ENCODE measurements at regions not wholly inside any gene's neighbourhood (a gene's known extent, or its start where the extent isn't known, plus 50 kb on each side); places are given as distances from the start of the nearest gene placed in this dataset.

DNA sequence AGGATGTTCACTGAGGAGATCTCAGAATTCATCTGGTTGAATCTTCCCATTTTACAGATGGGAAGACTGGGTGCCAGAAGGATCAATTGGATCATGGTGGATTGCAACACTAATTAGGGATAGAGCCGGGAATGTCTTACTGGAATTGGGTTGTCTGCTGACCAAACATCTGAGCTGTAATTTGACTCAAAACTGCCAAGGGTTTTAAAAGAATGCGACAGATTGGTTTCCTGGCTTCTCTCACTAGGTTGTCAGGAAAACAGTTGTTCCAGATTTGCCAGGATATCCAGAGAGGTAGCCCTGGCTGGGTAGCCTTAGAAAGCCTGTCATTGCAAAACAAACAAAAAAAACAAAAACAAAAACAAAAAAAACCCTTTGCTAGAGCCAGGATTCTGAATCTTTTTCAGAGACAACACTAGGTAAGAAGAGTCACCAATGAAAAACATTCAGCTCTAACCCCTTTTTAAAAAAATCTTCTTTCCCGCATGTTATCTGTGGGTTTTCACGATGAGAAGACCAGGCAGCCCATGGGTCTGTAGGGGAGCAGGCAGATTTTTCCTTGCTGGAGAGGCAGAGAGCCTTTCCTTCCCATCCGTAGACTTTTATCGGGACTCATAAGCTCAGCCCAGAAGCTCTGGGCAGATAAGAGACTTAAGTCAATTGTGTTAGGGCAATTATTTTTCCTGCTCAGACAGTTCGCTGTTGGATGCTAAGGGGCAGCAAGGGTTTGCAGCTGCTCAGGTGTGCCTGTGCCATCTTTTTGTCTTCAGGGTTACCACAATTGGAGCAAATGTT, 418.9 kb downstream of the PRDM2 start:
- no peaks in the 10 kb centered on the region for H3K27me3 ChIP-seq
- no peaks in the 10 kb centered on the region for H3K36me3 ChIP-seq
- no peak for DNase-seq
- no peak overlapping the region for H3K4me3 ChIP-seq
- no peaks in the 10 kb centered on the region for H3K9me3 ChIP-seq

DNA sequence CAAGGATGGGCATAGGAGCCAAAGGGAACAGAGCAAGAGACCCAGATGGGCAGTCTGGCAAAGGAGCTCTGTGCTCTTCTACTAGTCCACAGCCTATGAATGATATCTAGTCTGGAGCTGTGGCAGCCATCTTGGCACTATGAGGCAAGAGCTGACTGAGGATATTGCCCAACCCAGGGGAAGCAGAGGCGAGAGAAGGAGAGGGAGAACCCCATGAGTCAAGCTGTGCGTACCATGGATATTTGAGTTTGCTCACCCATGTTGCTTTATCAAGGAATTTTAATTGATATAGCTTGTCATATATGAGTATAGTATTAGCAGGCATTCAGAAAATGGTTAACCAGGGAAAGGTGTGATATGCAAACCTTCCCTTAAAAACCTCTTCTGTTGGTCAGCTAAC, 420.9 kb downstream of the PRDM2 start:
- H3K36me3 ChIP-seq: no peaks in the 10 kb centered on the region
- no peak for DNase-seq
- H3K4me3 ChIP-seq: no peak overlapping the region
- H3K27me3 ChIP-seq: no peaks in the 10 kb centered on the region
- H3K9me3 ChIP-seq: no peaks in the 10 kb centered on the region

DNA sequence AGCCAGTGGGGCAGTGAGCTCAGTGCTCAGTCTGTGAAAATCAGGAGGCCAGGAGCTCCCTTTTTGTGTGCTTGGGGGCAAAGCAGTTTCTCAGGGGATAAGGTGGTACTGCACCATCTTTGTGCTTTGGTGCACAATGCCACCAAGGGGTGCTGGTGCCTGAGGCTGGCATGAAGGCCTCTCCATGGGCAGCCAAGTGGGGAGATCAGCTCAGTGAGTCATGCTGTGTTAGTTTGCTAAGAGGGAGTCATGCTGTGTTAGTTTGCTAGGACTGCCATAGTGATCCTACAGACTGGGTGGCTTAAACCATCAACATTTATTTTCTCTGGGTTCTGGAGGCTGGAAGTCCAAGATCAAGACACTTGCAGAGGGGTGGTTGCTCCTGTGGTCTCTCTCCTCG, 428.1 kb downstream of the PRDM2 start:
- H3K9me3 ChIP-seq: peaks cover 3% of the 10 kb centered on the region; the same call in 1 of the 2 replicates
- no peaks in the 10 kb centered on the region for H3K27me3 ChIP-seq
- DNase-seq: peak; percentile 50
- H3K36me3 ChIP-seq: no peaks in the 10 kb centered on the region
- no peak overlapping the region for H3K4me3 ChIP-seq

DNA sequence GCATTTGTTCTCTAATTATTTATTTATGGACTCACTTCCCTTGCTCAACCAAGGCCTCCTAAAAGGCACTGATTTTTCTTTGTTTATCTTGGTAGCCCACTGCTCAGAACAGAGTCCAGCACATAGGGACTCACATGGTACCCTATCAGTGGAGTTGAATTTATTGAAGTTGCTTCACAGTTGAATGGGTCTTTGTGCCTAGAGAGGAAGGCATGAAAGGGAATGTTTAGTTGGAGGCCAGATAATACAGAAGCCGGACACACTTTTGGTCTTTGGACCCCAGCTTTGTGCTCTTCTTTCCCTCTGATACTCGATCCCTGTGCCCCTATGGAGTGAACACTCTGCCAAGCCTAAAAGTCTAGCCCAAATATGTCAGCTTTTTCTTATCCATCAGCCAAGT, 429.0 kb downstream of the PRDM2 start:
- DNase-seq: no peak
- Histone ChIP-seq H3K9me3 (peaks cover 3% of the 10 kb centered on the region; the same call in 1 of the 2 replicates), H3K4me3 (no peak overlapping the region), H3K27me3 (no peaks in the 10 kb centered on the region), H3K36me3 (no peaks in the 10 kb centered on the region)

DNA sequence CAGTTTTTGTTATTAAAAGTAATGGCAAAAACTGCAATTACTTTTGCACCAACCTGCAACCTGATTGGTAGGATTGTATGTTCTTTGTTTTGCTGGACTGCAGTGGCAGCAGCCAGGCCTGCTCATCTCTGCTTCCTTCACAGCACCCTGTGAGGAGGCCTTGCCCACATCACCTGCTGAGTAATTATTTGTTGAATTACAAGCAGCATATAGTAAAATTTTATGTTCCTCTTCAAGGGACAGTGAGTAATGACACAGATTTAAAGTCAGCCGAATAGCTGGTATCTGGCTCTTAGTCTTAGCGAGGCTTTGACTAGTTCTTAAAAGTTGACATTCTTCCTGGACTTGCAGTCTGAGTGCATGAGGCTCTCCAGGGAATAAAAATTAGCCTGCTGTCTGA, 435.1 kb downstream of the PRDM2 start:
- Histone ChIP-seq H3K36me3 (no peaks in the 10 kb centered on the region), H3K9me3 (no peaks in the 10 kb centered on the region), H3K4me3 (no peak overlapping the region), H3K27me3 (no peaks in the 10 kb centered on the region)
- DNase-seq: no peak

DNA sequence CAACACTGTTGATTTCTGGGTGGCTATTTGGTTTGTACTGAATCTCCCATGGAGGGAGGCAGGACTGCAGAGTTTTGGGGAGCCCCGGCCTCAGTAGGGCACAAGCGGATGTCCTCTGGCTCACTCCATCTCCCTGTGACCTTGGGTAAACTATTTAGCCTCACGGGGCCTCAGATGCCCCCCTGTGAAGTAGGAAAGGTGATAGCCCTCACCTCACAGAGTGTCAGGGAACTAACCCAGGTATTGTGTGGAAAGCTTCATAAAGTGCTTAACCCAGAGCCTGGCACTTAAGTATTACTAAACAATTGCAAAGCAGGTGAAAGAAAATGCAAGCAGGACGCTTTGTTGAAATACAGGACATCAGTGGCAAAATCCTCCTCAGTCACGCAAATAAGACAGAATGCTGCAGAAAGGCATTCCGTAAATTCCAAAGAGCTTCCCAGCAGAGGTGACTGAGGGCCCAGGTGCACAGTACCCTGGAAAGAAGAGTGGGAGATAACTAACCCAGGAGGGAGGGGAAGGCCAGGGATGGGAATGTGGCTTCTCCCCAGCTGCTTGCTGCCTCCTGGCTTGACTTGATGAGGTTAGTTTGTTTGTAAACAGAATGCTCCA, 436.3 kb downstream of the PRDM2 start:
- Histone ChIP-seq H3K4me3 (no peak overlapping the region), H3K36me3 (no peaks in the 10 kb centered on the region), H3K27me3 (no peaks in the 10 kb centered on the region), H3K9me3 (no peaks in the 10 kb centered on the region)
- DNase-seq: no peak

DNA sequence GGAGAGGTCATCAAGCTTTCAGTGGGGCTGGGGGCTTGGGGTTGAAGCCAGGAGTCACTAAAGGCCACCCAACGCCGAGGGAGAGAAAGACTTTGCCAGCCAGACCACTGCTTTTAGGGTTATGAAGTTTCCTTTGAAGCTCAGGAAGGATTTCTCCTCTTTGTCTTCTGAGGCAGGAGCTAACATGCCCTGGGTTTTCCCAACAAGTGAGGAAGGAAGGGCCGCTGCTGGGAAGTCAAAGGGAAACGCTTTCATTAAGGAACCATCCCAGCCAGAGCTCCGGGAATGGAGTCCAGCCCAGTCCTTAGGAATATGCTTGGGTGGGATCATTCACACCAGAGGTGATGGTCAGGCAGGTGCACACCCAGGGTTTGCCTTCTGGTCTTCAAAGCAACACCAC, 436.9 kb downstream of the PRDM2 start:
- Histone ChIP-seq H3K36me3 (no peaks in the 10 kb centered on the region), H3K9me3 (no peaks in the 10 kb centered on the region), H3K27me3 (no peaks in the 10 kb centered on the region), H3K4me3 (no peak overlapping the region)
- DNase-seq: no peak

DNA sequence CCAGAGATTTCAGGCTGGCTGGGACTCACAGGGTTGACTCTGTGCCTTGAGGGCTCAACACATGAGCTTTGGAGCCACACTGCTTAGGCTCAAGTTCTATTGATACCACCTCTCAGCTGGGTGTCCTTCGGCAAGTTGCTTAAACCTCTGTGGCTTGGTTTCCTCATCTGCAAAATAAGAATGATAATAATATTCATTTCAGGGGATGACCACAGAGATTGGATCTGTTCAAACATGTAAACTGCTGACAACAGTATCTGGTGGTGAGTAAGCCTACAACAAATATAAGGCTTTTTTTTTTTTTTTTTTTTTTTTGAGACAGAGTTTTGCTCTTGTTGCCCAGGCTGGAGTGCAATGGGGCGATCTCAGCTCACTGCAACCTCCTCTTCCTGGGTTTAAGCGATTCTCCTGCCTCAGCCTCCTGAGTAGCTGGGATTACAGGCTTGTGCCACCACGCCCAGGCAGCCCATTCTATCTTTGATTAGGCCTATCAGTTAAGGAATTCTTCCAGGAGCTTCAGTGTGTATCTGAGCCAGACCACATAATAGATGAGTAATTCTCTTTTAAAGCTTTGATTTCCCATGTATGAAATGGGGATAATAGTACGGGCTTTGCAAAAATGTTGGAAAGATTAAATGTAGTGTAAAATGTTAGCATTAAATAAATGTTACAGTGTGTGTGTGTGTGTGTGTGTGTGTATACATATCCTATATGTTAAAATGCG, 437.6 kb downstream of the PRDM2 start:
- Histone ChIP-seq H3K4me3 (no peak overlapping the region), H3K9me3 (no peaks in the 10 kb centered on the region)
- DNase-seq: peak; percentile 44

DNA sequence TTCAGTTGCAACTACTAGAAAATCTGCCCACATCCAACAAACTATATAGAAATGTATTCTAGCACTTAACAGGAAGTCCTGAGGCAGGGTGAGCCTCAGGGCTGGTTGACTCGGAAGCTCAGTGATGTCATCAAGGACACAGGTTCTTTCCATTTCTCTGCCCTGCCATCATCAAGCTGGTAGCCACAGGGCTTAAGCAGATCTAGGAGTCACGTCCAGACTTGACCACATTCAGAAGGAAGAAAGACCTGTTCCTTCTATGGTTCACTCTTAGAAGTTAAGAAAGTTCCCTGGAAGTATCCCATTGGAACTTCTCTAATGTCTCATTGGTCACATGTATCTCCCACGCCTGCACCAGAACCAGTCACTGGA, 438.1 kb downstream of the PRDM2 start:
- DNase-seq: peak; percentile 66
- no peaks in the 10 kb centered on the region for H3K9me3 ChIP-seq
- H3K4me3 ChIP-seq: no peak overlapping the region
- H3K27me3 ChIP-seq: no peaks in the 10 kb centered on the region
- H3K36me3 ChIP-seq: no peaks in the 10 kb centered on the region

More for the DNA sequence above, 437.6 kb downstream of the PRDM2 start:
- Histone ChIP-seq H3K27me3 (no peaks in the 10 kb centered on the region), H3K36me3 (no peaks in the 10 kb centered on the region)

DNA sequence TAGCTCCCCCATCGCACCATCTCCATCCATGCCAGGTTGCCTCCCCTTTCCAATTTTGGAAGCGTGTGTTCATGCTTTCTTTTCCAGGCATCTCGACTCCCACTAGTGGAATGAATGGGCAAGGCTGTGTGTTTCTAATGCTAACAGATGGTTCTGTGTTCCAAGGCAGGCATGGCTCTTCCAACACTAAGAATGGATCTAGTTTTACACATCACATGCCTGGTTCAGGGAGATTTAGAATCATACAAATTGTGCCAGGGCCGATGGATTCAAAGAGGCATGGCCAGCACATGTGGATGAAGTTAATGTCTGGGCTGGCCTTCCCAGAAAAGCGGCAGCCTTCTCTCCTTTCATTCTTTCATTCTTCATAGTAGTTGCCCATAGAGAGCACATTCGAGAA, 438.7 kb downstream of the PRDM2 start:
- H3K4me3 ChIP-seq: no peak overlapping the region
- DNase-seq: no peak
- no peaks in the 10 kb centered on the region for H3K27me3 ChIP-seq
- H3K9me3 ChIP-seq: no peaks in the 10 kb centered on the region
- no peaks in the 10 kb centered on the region for H3K36me3 ChIP-seq

DNA sequence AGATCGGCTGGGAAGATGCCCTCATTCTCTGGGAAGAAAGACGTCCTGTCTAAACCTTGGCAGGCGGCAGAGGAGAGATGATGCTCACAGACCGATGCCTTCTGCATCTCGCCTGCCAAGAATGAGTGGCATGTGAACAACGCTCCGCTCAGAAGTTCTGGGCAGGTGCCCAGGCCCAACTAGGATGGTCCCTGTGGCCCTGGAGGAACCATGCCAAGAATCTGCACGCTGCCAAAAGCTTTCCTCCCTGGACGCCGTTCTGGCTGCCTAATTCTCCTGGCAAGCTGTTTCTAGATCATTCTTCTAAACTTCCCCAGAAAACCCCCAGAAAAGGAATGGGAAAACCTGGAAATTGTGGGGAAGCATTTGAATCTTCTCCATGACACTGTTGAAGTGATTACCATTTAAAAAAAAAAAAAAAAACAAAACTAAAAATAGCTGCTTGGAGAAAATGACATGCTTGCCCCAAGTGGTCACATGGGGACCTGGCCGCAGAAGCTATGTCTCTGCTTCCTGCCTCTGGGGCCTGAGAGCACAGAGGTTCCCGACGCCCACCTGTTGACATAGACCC, 440.9 kb downstream of the PRDM2 start:
- no peak overlapping the region for H3K4me3 ChIP-seq
- no peaks in the 10 kb centered on the region for H3K27me3 ChIP-seq
- no peaks in the 10 kb centered on the region for H3K36me3 ChIP-seq
- DNase-seq: peak; percentile 95
- no peaks in the 10 kb centered on the region for H3K9me3 ChIP-seq

DNA sequence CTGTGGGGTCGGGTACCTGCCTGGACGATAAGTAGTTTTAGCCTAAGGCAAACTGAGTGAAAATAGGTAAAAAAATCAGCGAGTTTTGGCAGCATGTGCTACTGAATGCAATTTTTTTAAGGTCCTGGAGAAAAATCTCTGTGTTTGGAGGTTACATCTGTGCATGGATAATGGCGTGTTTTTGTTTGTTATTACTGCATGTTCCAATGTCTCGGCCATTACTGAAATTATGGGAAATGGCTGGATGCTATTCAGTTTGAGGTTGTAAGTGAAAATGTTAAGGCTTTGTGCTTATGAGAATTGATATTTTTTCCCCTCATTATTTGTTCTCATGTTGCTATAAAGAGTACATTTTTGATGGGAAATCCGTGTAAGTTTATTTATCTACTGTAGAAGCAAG, 441.7 kb downstream of the PRDM2 start:
- no peak overlapping the region for H3K4me3 ChIP-seq
- DNase-seq: no peak

DNA sequence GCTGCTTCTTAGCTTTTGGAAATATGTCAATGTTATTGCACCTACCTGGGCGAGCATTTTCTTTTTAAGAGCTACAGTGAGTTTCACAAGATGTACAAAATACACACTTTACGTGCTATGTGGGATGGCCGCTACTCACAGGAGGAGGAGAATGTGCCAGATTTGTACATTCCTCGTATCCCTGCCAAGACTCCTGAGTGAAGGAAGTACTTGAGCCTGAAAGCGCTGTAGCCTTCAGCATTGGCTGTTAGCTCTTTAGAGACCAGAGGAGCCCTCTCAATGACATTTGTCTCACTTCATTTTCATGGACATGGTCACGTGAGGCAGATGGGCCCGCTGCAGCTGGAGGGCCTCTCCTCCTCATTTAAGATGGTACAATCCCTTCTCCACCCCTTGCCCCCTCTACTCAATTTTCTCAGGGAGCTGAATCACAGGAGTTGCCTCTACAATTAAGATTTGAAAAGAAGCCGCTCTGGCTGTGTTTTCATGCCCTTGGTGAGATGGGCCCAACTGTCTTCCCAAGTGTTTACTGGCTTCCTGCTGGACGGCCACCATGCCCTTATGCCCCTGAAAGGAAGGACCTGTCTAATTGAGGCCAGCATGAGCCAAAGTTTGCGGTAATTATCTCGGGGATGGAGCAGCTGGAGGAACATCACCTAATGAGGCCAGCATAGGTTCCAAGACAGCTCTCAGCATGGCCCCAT, 442.6 kb downstream of the PRDM2 start:
- no peaks in the 10 kb centered on the region for H3K36me3 ChIP-seq
- no peaks in the 10 kb centered on the region for H3K9me3 ChIP-seq
- no peak overlapping the region for H3K4me3 ChIP-seq
- DNase-seq: no peak
- H3K27me3 ChIP-seq: no peaks in the 10 kb centered on the region

More for the DNA sequence above, 441.7 kb downstream of the PRDM2 start:
- Histone ChIP-seq H3K27me3 (no peaks in the 10 kb centered on the region), H3K9me3 (no peaks in the 10 kb centered on the region), H3K36me3 (no peaks in the 10 kb centered on the region)

DNA sequence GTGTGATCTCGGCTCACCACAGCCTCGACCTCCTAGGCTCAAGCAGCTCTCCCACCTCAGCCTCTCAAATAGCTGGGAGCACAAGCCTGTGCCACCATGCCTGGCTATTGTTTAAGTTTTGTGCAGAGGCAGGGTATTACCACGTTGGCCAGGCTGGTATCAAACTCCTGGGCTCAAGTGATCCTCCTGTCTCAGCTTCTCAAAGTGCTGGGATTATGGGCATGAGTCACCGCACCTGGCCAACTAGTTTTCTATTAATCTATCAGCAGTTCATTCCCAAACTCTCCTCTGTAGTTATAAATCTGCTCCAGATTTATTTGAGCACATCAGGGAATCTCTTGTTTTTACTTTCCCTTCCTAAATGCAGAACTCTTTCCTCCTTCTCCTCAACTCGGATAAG, 443.8 kb downstream of the PRDM2 start:
- DNase-seq: no peak
- no peak overlapping the region for H3K4me3 ChIP-seq
- H3K27me3 ChIP-seq: no peaks in the 10 kb centered on the region
- H3K36me3 ChIP-seq: no peaks in the 10 kb centered on the region
- H3K9me3 ChIP-seq: no peaks in the 10 kb centered on the region

DNA sequence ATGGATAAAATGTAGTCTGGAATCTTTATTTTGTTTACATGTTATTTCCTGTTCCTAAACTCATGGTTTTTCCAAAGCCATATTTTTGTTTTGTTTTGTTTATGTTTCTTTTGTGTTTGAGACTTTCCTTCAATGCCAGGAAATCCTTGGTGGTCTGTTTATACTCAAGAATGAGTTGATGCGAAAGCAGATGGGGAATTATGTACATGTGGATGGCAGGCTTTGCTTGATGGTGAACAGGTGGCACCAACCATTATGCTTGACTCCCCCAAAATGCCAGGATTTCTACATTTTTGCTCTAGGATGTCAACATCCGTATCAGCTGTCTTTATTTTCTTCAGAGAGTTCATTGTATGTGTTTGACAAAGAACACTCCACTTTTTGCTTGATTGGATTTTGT, 448.5 kb downstream of the PRDM2 start:
- no peak for DNase-seq
- no peaks in the 10 kb centered on the region for H3K36me3 ChIP-seq
- H3K9me3 ChIP-seq: no peaks in the 10 kb centered on the region; the same call in 1 of the 2 replicates
- H3K27me3 ChIP-seq: no peaks in the 10 kb centered on the region
- H3K4me3 ChIP-seq: no peak overlapping the region

DNA sequence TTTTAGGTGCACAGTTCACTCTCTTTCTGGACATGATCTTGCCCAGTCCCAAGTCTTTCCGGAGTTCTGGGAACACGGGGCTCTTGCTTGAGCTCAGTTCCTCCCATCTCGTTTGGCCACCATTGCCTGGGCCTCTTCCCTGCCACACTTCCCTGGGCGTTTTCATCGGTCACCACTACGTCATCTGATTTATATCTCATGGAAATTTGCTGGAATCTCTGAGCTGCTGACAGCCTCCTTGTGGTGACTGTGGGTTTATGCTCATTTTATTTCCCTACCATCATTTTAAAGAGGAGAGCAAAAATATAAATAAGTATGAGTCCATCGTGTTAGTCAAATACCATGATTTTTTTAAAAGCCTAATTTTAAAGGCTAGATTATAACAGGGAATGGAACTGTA, 449.1 kb upstream of the KAZN start:
- DNase-seq: no peak
- Histone ChIP-seq H3K4me3 (no peak overlapping the region), H3K9me3 (no peaks in the 10 kb centered on the region; the same call in 1 of the 2 replicates), H3K27me3 (no peaks in the 10 kb centered on the region), H3K36me3 (no peaks in the 10 kb centered on the region)

DNA sequence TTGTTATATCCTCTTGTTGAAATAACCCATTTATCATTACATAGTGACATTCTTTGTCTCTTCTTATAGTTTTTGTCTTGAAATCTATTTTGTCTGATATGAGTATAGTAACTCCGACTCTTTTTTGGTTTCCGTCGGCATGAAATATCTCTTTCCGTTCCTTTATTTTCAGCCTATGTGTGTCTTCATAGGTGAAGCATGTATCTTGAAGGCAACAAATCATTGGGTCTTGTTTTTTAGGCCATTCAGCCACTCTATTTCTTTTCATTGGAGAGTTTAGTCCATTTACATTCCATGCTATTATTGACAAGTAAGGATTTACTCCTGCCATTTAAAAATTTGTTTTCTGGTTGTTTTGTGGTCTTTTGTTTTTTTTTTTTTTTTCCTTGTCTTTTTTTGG, 441.9 kb upstream of the KAZN start:
- Histone ChIP-seq H3K9me3 (peaks cover 2% of the 10 kb centered on the region), H3K4me3 (no peak overlapping the region), H3K36me3 (no peaks in the 10 kb centered on the region), H3K27me3 (no peaks in the 10 kb centered on the region)
- DNase-seq: no peak

All from MG63 (cell line).